OCI-LY1 (cell line): ENCODE measurements at regions not wholly inside any gene's neighbourhood (a gene's known extent, or its start where the extent isn't known, plus 50 kb on each side); places are given as distances from the start of the nearest gene placed in this dataset.

ENCODE experiments used
- H2AFZ ChIP-seq: fragments of 200-600 bp; sonication (generic), shearing (Covaris generic); 2 replicates; pipeline ENCODE4 v1.6.0; 2014; ENCODE audit warnings: antibody characterized with exemption, mild to moderate bottlenecking, low read length
- H3F3A ChIP-seq: fragments of 200-600 bp; sonication (generic), shearing (Covaris generic); 2 replicates; pipeline ENCODE4 v1.6.0; 2014; ENCODE audit warnings: mild to moderate bottlenecking, antibody characterized with exemption, low read length, moderate library complexity; ENCODE audit not compliant: insufficient read depth
- H3K27ac ChIP-seq: fragments of 200-600 bp; sonication (generic); 2 replicates; pipeline ENCODE4 v1.5.1; 2014; ENCODE audit warnings: low read length, mixed run types, mild to moderate bottlenecking, low read depth; ENCODE audit not compliant: poor library complexity, severe bottlenecking
- H3K27me3 ChIP-seq: fragments of 200-600 bp; sonication (generic); 2 replicates; pipeline ENCODE4 v1.6.0; 2014; ENCODE audit warnings: antibody characterized with exemption, mild to moderate bottlenecking, low read length, moderate library complexity; ENCODE audit not compliant: insufficient read depth
- H3K36me3 ChIP-seq: fragments of 200-600 bp; sonication (generic); 2 replicates; pipeline ENCODE4 v1.6.1; 2014; ENCODE audit warnings: mild to moderate bottlenecking, antibody characterized with exemption, low read length, moderate library complexity, mixed read lengths; ENCODE audit not compliant: insufficient read depth
- H3K4me1 ChIP-seq: fragments of 200-600 bp; sonication (generic); 2 replicates; pipeline ENCODE4 v1.5.1; 2014; ENCODE audit warnings: mild to moderate bottlenecking, low read length, moderate library complexity; ENCODE audit not compliant: insufficient read depth, severe bottlenecking
- H3K4me2 ChIP-seq: fragments of 200-600 bp; sonication (generic), shearing (Covaris generic); 2 replicates; pipeline ENCODE4 v1.6.1; 2014; ENCODE audit warnings: low read length
- H3K4me3 ChIP-seq: fragments of 200-600 bp; sonication (generic); 2 replicates; pipeline ENCODE4 v1.5.1; 2014; ENCODE audit warnings: low read length, low read depth, mild to moderate bottlenecking, mixed read lengths; ENCODE audit not compliant: poor library complexity, severe bottlenecking
- H3K79me2 ChIP-seq: fragments of 200-600 bp; shearing (Covaris generic); 2 replicates; pipeline ENCODE4 v1.6.1; 2016; ENCODE audit warnings: mixed run types, low read length, mixed read lengths; ENCODE audit not compliant: insufficient read depth
- H3K9ac ChIP-seq: fragments of 200-600 bp; sonication (generic), shearing (Covaris generic); 2 replicates; pipeline ENCODE4 v1.6.1; 2014; ENCODE audit warnings: mild to moderate bottlenecking, low read length, mixed read lengths
- H3K9me2 ChIP-seq: fragments of 200-600 bp; sonication (generic), shearing (Covaris generic); 2 replicates; pipeline ENCODE4 v1.6.1; 2014; ENCODE audit warnings: low read depth, mild to moderate bottlenecking, low read length, mixed read lengths
- H3K9me3 ChIP-seq: fragments of 200-600 bp; shearing (Covaris generic); 2 replicates; pipeline ENCODE4 v1.6.1; 2014; ENCODE audit warnings: low read length, mixed read lengths
- H4K20me1 ChIP-seq: fragments of 200-600 bp; sonication (generic), shearing (Covaris generic); 2 replicates; pipeline ENCODE4 v1.6.0; 2016; ENCODE audit warnings: mild to moderate bottlenecking, low read length; ENCODE audit not compliant: insufficient read depth
- EZH2 ChIP-seq: fragments of 200-600 bp; sonication (generic), shearing (Covaris generic); IDR thresholded peaks from 2 replicates; pipeline ENCODE4 v1.8.0; 2017; ENCODE audit warnings: borderline replicate concordance, mixed run types, mild to moderate bottlenecking, antibody characterized with exemption, low read length, moderate library complexity, mixed read lengths
- TF ChIP-seq, protein P1 (sequence below): fragments of 200-600 bp; sonication (generic), shearing (Covaris generic); IDR thresholded peaks from 2 replicates; pipeline ENCODE4 v1.5.1; 2017; ENCODE audit warnings: mild to moderate bottlenecking, antibody characterized with exemption, low read length, moderate library complexity, mixed read lengths

- no peak overlapping the region for H3K4me3 ChIP-seq
- no peaks in the 10 kb centered on the region for H3K4me1 ChIP-seq
- H3K4me2 ChIP-seq: no peak overlapping the region
- H3K36me3 ChIP-seq: no peaks in the 10 kb centered on the region
- no peaks in the 10 kb centered on the region for H3K27me3 ChIP-seq
- no peak for TF ChIP-seq EZH2
- TF ChIP-seq, protein P1, sequence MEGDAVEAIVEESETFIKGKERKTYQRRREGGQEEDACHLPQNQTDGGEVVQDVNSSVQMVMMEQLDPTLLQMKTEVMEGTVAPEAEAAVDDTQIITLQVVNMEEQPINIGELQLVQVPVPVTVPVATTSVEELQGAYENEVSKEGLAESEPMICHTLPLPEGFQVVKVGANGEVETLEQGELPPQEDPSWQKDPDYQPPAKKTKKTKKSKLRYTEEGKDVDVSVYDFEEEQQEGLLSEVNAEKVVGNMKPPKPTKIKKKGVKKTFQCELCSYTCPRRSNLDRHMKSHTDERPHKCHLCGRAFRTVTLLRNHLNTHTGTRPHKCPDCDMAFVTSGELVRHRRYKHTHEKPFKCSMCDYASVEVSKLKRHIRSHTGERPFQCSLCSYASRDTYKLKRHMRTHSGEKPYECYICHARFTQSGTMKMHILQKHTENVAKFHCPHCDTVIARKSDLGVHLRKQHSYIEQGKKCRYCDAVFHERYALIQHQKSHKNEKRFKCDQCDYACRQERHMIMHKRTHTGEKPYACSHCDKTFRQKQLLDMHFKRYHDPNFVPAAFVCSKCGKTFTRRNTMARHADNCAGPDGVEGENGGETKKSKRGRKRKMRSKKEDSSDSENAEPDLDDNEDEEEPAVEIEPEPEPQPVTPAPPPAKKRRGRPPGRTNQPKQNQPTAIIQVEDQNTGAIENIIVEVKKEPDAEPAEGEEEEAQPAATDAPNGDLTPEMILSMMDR: no peak
- no peaks in the 10 kb centered on the region for H4K20me1 ChIP-seq
- no peak overlapping the region for H3K9ac ChIP-seq
- no peaks in the 10 kb centered on the region for H3F3A ChIP-seq
- no peaks in the 10 kb centered on the region for H3K9me3 ChIP-seq
- H2AFZ ChIP-seq: no peak overlapping the region
- H3K9me2 ChIP-seq: no peaks in the 10 kb centered on the region
- no peaks in the 10 kb centered on the region for H3K79me2 ChIP-seq
- H3K27ac ChIP-seq: no peak overlapping the region
These were observed 237.6 kb downstream of the CSNK2A3 start for GRCh38 chr11:11115475-11115874.

DNA sequence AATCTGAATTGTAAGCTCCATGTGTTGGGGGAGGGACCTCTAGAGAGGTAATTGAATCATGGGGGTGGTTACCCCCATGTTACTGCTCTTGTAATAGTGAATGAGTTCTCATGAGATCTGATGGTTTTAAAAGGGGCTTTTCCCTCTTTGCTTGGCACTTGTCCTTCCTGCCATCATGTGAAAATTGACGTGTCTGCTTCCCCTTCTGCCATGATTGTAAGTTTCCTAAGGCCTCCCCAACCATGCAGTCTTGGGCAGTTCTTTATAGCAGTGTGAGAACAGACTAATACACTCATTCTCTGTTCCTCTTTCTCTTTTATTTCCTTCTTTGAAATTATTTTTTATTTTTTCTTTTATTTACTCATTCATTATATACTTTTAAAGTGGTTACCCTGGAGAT is 239.4 kb downstream of the CSNK2A3 start:
- H3K9me3 ChIP-seq: no peaks in the 10 kb centered on the region
- no peak overlapping the region for H3K9ac ChIP-seq
- no peaks in the 10 kb centered on the region for H3K79me2 ChIP-seq
- H3K36me3 ChIP-seq: no peaks in the 10 kb centered on the region
- no peaks in the 10 kb centered on the region for H3K9me2 ChIP-seq
- H3K4me3 ChIP-seq: no peak overlapping the region
- H3K4me1 ChIP-seq: no peaks in the 10 kb centered on the region
- no peaks in the 10 kb centered on the region for H3K27me3 ChIP-seq
- H3K27ac ChIP-seq: no peak overlapping the region
- H3F3A ChIP-seq: no peaks in the 10 kb centered on the region
- no peak overlapping the region for H2AFZ ChIP-seq
- TF ChIP-seq, protein P1: no peak
- no peak for TF ChIP-seq EZH2
- no peak overlapping the region for H3K4me2 ChIP-seq
- no peaks in the 10 kb centered on the region for H4K20me1 ChIP-seq

DNA sequence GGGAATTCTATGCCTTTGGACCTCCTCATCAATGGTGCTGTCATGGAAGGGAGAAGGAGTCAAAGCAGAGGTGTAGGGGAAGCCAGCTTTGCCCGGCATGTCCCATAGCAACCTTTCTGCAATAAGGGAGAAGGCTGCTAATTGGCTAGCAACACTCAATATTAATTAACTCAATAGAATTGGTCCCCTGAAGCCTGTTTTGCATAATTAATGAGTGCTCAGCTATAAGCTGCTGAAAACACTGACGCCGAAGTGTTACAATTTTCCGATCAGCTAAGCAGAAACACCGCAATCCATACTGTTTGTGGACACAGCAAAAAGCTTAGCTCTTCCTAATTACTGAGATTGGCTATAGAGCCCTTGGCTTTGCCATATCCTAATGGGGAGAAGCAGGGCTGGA is 245.0 kb downstream of the CSNK2A3 start:
- Histone ChIP-seq H3K9me3 (no peaks in the 10 kb centered on the region), H3K4me3 (no peak overlapping the region), H3K4me1 (no peaks in the 10 kb centered on the region), H3K9me2 (no peaks in the 10 kb centered on the region), H3K79me2 (no peaks in the 10 kb centered on the region), H3F3A (no peaks in the 10 kb centered on the region), H3K9ac (no peak overlapping the region), H4K20me1 (no peaks in the 10 kb centered on the region), H3K27ac (no peak overlapping the region), H3K27me3 (no peaks in the 10 kb centered on the region), H3K36me3 (no peaks in the 10 kb centered on the region), H2AFZ (no peak overlapping the region), H3K4me2 (no peak overlapping the region)
- TF ChIP-seq EZH2: no peak
- TF ChIP-seq, protein P1: no peak
